ENCODE measurements at regions not wholly inside any gene's neighbourhood (a gene's known extent, or its start where the extent isn't known, plus 50 kb on each side); places are given as distances from the start of the nearest gene placed in this dataset.

GRCh38 chrX:2589186-2590020 lies 88.6 kb upstream of the DHRSX start (continued):
- no peak for TF ChIP-seq POLR2A (IDR thresholded peaks at IDR 0.05; ENCODE audit: low read depth, low read length)

GRCh38 chrX:2588049-2588448 lies 87.3 kb upstream of the DHRSX start:
- Histone ChIP-seq H4K20me1 (ENCODE audit: insufficient read depth, low read length) (no peaks in the 10 kb centered on the region), H3K18ac (ENCODE audit: low read depth, low read length) (no peak overlapping the region), H3K27ac (ENCODE audit: insufficient read depth, low read length) (no peak overlapping the region), H3K9me3 (ENCODE audit: control insufficient read depth, insufficient read depth, low read length) (no peaks in the 10 kb centered on the region), H2AFZ (replicated peaks; ENCODE audit: low read length, poor library complexity) (no peak overlapping the region), H3K14ac (replicated peaks; ENCODE audit: low read depth, low read length) (no peak overlapping the region), H4K8ac (ENCODE audit: low read depth in 2 of 2, low read length in 2 of 2) (no peak overlapping the region), H2AK5ac (ENCODE audit: low read depth, low read length) (no peak overlapping the region), H3K9me1 (ENCODE audit: insufficient read depth, low read length) (no peaks in the 10 kb centered on the region), H3K4me3 (ENCODE audit: insufficient read depth, low read depth, low read length) (no peak overlapping the region), H2BK5ac (ENCODE audit: low read depth, low read length, poor library complexity, severe bottlenecking) (no peak overlapping the region), H4K5ac (ENCODE audit: low read depth, low read length) (no peak overlapping the region), H2BK20ac (ENCODE audit: low read depth, low read length) (no peak overlapping the region), H3K27me3 (ENCODE audit: control insufficient read depth, insufficient read depth, low read length) (peaks cover 25% of the 10 kb centered on the region), H2BK120ac (ENCODE audit: low read depth, low read length) (no peak overlapping the region), H3K79me1 (ENCODE audit: low read depth in 1 of 2, low read length in 2 of 2) (no peaks in the 10 kb centered on the region), H3K4ac (ENCODE audit: low read depth, low read length) (no peak overlapping the region), H3K36me3 (ENCODE audit: control insufficient read depth, insufficient read depth, low read length) (no peaks in the 10 kb centered on the region), H3K56ac (ENCODE audit: extremely low read depth, insufficient read depth, low read length) (no peak overlapping the region), H4K91ac (ENCODE audit: insufficient read depth, low read depth, low read length) (no peak overlapping the region), H3K23ac (ENCODE audit: low read depth, low read length) (no peak overlapping the region), H2AK9ac (replicated peaks; ENCODE audit: low read depth, low read length, poor library complexity) (no peak overlapping the region), H3K4me1 (ENCODE audit: control insufficient read depth, insufficient read depth, low read length) (no peaks in the 10 kb centered on the region; the same call in 1 of the 2 replicates), H3K4me2 (ENCODE audit: low read depth, low read length) (no peak overlapping the region), H3K9ac (ENCODE audit: low read depth, low read length) (no peak overlapping the region), H2BK15ac (ENCODE audit: low read depth, low read length) (no peak overlapping the region)
- WGBS, 2 experiments (ENCODE audit: extremely low coverage in 2 of 2, insufficient read length in 1 of 2), result no CpG with 5 or more reads among the region's 4 CpGs
- DNase-seq (no peak), ATAC-seq (ENCODE audit: low read depth) (no peak)
- in situ Hi-C loops (cut with MboI; ENCODE audit: low sequenced_read_pairs) (no loop called here), intact Hi-C loops (cut with micrococcal nuclease) (no loop called here), dilution Hi-C loops (cut with HindIII; ENCODE audit: low sequenced_read_pairs, unreplicated experiment) (no loop called here)
- no TSS peak for BruUV-seq (replicated peaks)
- POLR2A ChIA-PET (ENCODE audit: unreplicated experiment), result no interaction called here
- CTCF ChIA-PET, result no interaction called here
- TF ChIP-seq SMC3 (IDR thresholded peaks at IDR 0.05; ENCODE audit: low read depth, low read length) (no peak), CTCF (conservative IDR thresholded peaks at IDR 0.05; ENCODE audit: low read depth, low read length) (no peak), POLR2A (IDR thresholded peaks at IDR 0.05; ENCODE audit: low read depth, low read length) (no peak), RCOR1 (IDR thresholded peaks at IDR 0.05; ENCODE audit: insufficient replicate concordance, low read length) (no peak), MAZ (IDR thresholded peaks at IDR 0.05; ENCODE audit: borderline replicate concordance, low read depth, low read length) (no peak), NFE2L2 (IDR thresholded peaks at IDR 0.05; ENCODE audit: low read depth, low read length) (no peak), BHLHE40 (IDR thresholded peaks at IDR 0.05; ENCODE audit: low read depth, low read length) (no peak), RAD21 (IDR thresholded peaks at IDR 0.05; ENCODE audit: low read length) (no peak), FOS (IDR thresholded peaks at IDR 0.05; ENCODE audit: low read depth, low read length) (no peak), MAFK (IDR thresholded peaks at IDR 0.05; ENCODE audit: low read depth, low read length) (no peak), MXI1 (IDR thresholded peaks at IDR 0.05; ENCODE audit: borderline replicate concordance, low read depth, low read length) (no peak)
- TF ChIP-seq, protein P1, sequence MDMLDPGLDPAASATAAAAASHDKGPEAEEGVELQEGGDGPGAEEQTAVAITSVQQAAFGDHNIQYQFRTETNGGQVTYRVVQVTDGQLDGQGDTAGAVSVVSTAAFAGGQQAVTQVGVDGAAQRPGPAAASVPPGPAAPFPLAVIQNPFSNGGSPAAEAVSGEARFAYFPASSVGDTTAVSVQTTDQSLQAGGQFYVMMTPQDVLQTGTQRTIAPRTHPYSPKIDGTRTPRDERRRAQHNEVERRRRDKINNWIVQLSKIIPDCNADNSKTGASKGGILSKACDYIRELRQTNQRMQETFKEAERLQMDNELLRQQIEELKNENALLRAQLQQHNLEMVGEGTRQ (IDR thresholded peaks at IDR 0.05; ENCODE audit: low read depth, low read length), result no peak
- TF ChIP-seq, protein P2, sequence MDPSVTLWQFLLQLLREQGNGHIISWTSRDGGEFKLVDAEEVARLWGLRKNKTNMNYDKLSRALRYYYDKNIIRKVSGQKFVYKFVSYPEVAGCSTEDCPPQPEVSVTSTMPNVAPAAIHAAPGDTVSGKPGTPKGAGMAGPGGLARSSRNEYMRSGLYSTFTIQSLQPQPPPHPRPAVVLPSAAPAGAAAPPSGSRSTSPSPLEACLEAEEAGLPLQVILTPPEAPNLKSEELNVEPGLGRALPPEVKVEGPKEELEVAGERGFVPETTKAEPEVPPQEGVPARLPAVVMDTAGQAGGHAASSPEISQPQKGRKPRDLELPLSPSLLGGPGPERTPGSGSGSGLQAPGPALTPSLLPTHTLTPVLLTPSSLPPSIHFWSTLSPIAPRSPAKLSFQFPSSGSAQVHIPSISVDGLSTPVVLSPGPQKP (IDR thresholded peaks at IDR 0.05; ENCODE audit: borderline replicate concordance, low read depth, low read length), result no peak
